CD4-positive, alpha-beta T cell (primary cell): ENCODE measurements at regions not wholly inside any gene's neighbourhood (a gene's known extent, or its start where the extent isn't known, plus 50 kb on each side); places are given as distances from the start of the nearest gene placed in this dataset.

ENCODE experiments used
- ATAC-seq: fragments of 200-7000 bp; cut with Tn5 transposase; one replicate; pipeline ENCODE4 v1.10.0; 2022; ENCODE audit warnings: mild to moderate bottlenecking; ENCODE audit not compliant: poor library complexity
- CTCF ChIA-PET: fragments of 350-600 bp; sonication (Branson Sonifier 250); formaldehyde crosslinking; loops from one replicate; lab custom pipeline; 2021; ENCODE audit warnings: antibody characterized with exemption, inconsistent platforms; lab: Charles Lee
- POLR2A ChIA-PET: fragments of 350-600 bp; sonication (Branson Sonifier 250); formaldehyde crosslinking; loops from one replicate; lab custom pipeline; 2021; ENCODE audit warnings: antibody characterized with exemption, inconsistent platforms; lab: Charles Lee
- DNase-seq, 14 experiments: peaks; one replicate each; pipeline ENCODE4 v3.0.0-alpha.2; 2013 to 2020; ENCODE audit warnings: mixed read lengths in 2 of 14
- H3K27ac ChIP-seq, 2 donors: one replicate each; pipeline versions ENCODE4 v1.5.1 to v1.7.0; 2013; ENCODE audit warnings: low read length in 2 of 2, low read depth in 1 of 2, mild to moderate bottlenecking in 1 of 2
- H3K27me3 ChIP-seq, 2 experiments: 1 replicate in 1 of 2; 2 replicates in 1 of 2; pipeline versions ENCODE4 v1.6.1 to v1.7.0; 2013; ENCODE audit warnings: low read length in 2 of 2, control low read depth in 1 of 2, mild to moderate bottlenecking in 1 of 2, moderate library complexity in 1 of 2; ENCODE audit not compliant: insufficient read depth in 2 of 2, control insufficient read depth in 1 of 2
- H3K36me3 ChIP-seq: one replicate; pipeline ENCODE4 v1.6.1; 2013; ENCODE audit warnings: low read length, control low read depth; ENCODE audit not compliant: insufficient read depth
- H3K4me1 ChIP-seq: one replicate; pipeline ENCODE4 v1.6.1; 2013; ENCODE audit warnings: low read length, control low read depth; ENCODE audit not compliant: insufficient read depth
- H3K4me3 ChIP-seq: one replicate; pipeline ENCODE4 v1.5.1; 2013; ENCODE audit warnings: mild to moderate bottlenecking, low read length, moderate library complexity
- H3K9me3 ChIP-seq, 2 experiments: 1 replicate in 1 of 2; 2 replicates in 1 of 2; pipeline versions ENCODE4 v1.6.1 to v1.7.0; 2013; ENCODE audit warnings: low read length in 2 of 2, mild to moderate bottlenecking in 2 of 2, control low read depth in 1 of 2, moderate library complexity in 1 of 2; ENCODE audit not compliant: control insufficient read depth in 1 of 2, insufficient read depth in 1 of 2
- H3K27ac Mint-ChIP-seq: one replicate; pipeline ENCODE4 v1.8.0; 2020; ENCODE audit warnings: mixed read lengths
- H3K27me3 Mint-ChIP-seq: one replicate; pipeline ENCODE4 v1.8.0; 2021; ENCODE audit warnings: mixed read lengths
- H3K36me3 Mint-ChIP-seq: one replicate; pipeline ENCODE4 v1.8.0; 2021; ENCODE audit warnings: low read depth, mixed read lengths
- H3K4me1 Mint-ChIP-seq: one replicate; pipeline ENCODE4 v1.8.0; 2021; ENCODE audit warnings: low read depth, mixed read lengths
- H3K4me3 Mint-ChIP-seq: one replicate; pipeline ENCODE4 v1.8.0; 2020; ENCODE audit warnings: mild to moderate bottlenecking, mixed read lengths
- H3K9me3 Mint-ChIP-seq: one replicate; pipeline ENCODE4 v1.8.0; 2020; ENCODE audit warnings: mixed read lengths
- intact Hi-C, 2 experiments: fragments of 100-400 bp; cut with DNase I in 1 of 2; cut with micrococcal nuclease in 1 of 2; formaldehyde crosslinking; loops; one replicate each; pipeline versions ENCODE4 v1.15.1 to v1.9.0; 2023 to 2025; cut with DNase I, micrococcal nuclease
- TF ChIP-seq, protein P1 (sequence below): fragments of 200-600 bp; IDR thresholded peaks from one replicate; pipeline ENCODE4 v1.8.0; 2022; ENCODE audit warnings: antibody characterized with exemption, mild to moderate bottlenecking

- Histone ChIP-seq H3K27ac (no peak overlapping the region), H3K4me3 (no peak overlapping the region), H3K27me3 (peaks cover 17 to 25% of the 10 kb centered on the region in 2 experiments), H3K4me1 (no peaks in the 10 kb centered on the region), H3K36me3 (no peaks in the 10 kb centered on the region), H3K9me3 (no peaks in the 10 kb centered on the region)
- DNase-seq (no peak), ATAC-seq (no peak)
- Mint-ChIP-seq H3K27ac (no peak overlapping the region), H3K9me3 (no peaks in the 10 kb centered on the region), H3K4me1 (no peaks in the 10 kb centered on the region), H3K36me3 (no peaks in the 10 kb centered on the region), H3K4me3 (no peak overlapping the region), H3K27me3 (peaks cover 81% of the 10 kb centered on the region)
- TF ChIP-seq, protein P1, sequence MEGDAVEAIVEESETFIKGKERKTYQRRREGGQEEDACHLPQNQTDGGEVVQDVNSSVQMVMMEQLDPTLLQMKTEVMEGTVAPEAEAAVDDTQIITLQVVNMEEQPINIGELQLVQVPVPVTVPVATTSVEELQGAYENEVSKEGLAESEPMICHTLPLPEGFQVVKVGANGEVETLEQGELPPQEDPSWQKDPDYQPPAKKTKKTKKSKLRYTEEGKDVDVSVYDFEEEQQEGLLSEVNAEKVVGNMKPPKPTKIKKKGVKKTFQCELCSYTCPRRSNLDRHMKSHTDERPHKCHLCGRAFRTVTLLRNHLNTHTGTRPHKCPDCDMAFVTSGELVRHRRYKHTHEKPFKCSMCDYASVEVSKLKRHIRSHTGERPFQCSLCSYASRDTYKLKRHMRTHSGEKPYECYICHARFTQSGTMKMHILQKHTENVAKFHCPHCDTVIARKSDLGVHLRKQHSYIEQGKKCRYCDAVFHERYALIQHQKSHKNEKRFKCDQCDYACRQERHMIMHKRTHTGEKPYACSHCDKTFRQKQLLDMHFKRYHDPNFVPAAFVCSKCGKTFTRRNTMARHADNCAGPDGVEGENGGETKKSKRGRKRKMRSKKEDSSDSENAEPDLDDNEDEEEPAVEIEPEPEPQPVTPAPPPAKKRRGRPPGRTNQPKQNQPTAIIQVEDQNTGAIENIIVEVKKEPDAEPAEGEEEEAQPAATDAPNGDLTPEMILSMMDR, result no peak
- CTCF ChIA-PET, result no interaction called here
- intact Hi-C loops, result no loop called here
- POLR2A ChIA-PET, result no interaction called here
These were observed 90.7 kb downstream of the ANKRD60 start for GRCh38 chr20:58137651-58138265.

DNA sequence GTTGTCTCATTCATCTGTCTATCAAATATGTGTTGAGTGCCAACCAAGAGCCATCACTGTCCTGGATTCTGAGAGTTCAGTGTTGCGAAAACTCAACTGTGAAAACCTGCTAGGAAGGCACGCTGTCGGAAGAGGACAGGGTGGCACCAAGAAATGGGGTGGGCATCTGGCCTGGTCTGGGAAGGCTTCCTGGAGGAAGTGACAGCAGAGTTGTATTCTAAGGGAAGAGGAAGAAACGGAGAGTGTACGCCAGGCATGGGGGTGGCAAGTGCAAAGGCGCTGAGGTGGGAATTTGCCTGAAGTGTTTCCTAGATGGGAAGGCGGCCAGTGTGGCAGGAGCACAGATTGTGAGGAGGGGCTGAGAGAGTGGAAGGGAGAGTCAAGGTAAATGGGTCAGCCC lies 91.2 kb downstream of the ANKRD60 start:
- TF ChIP-seq, protein P1, result no peak
- Mint-ChIP-seq H3K9me3 (no peaks in the 10 kb centered on the region), H3K27me3 (peaks cover 86% of the 10 kb centered on the region), H3K4me1 (peaks cover under 1% of the 10 kb centered on the region), H3K27ac (no peak overlapping the region), H3K36me3 (no peaks in the 10 kb centered on the region), H3K4me3 (no peak overlapping the region)
- no peaks in the 10 kb centered on the region for H3K36me3 ChIP-seq
- H3K4me1 ChIP-seq, result no peaks in the 10 kb centered on the region
- ATAC-seq (no peak), DNase-seq (no peak)
- no peaks in the 10 kb centered on the region for H3K9me3 ChIP-seq
- ChIA-PET CTCF (no interaction called here), POLR2A (no interaction called here)
- H3K27me3 ChIP-seq, result peaks cover 17 to 26% of the 10 kb centered on the region in 2 experiments
- no peak overlapping the region for H3K4me3 ChIP-seq
- H3K27ac ChIP-seq, result no peak overlapping the region
- intact Hi-C loops, result no loop called here

- no peak for DNase-seq
- Mint-ChIP-seq H3K4me3 (no peak overlapping the region), H3K4me1 (peaks cover 11% of the 10 kb centered on the region), H3K27me3 (peaks cover 90% of the 10 kb centered on the region), H3K9me3 (no peaks in the 10 kb centered on the region), H3K36me3 (no peaks in the 10 kb centered on the region), H3K27ac (no peak overlapping the region)
- no peaks in the 10 kb centered on the region for H3K9me3 ChIP-seq
- no peaks in the 10 kb centered on the region for H3K4me1 ChIP-seq
- intact Hi-C loops, result no loop called here
- no peak for ATAC-seq
- H3K36me3 ChIP-seq, result no peaks in the 10 kb centered on the region
- H3K27me3 ChIP-seq, result peaks cover 21 to 37% of the 10 kb centered on the region in 2 experiments
- ChIA-PET CTCF (no interaction called here), POLR2A (no interaction called here)
- no peak overlapping the region for H3K4me3 ChIP-seq
- TF ChIP-seq, protein P1, result no peak
- H3K27ac ChIP-seq, result no peak overlapping the region
These were observed 92.3 kb downstream of the ANKRD60 start for GRCh38 chr20:58136149-58136484.
